ENCODE measurements at regions not wholly inside any gene's neighbourhood (a gene's known extent, or its start where the extent isn't known, plus 50 kb on each side); places are given as distances from the start of the nearest gene placed in this dataset.

- H3K79me1 ChIP-seq (ENCODE audit: insufficient read depth, low read depth, low read length, poor library complexity, severe bottlenecking), result no peaks in the 10 kb centered on the region
- no peak overlapping the region for H3K4me2 ChIP-seq (ENCODE audit: insufficient read depth, insufficient read length, low read length)
- no peaks in the 10 kb centered on the region for H4K20me1 ChIP-seq (ENCODE audit: control insufficient read depth, insufficient read depth, insufficient read length)
- no peak overlapping the region for H3K23ac ChIP-seq (ENCODE audit: insufficient read length, low read depth, low read length)
- H3K27me3 Mint-ChIP-seq (ENCODE audit: low read depth), result no peaks in the 10 kb centered on the region
- no peak for DNase-seq
- no peak overlapping the region for H3K9ac ChIP-seq (ENCODE audit: extremely low read depth, insufficient read length, low read length)
- H3K4me1 Mint-ChIP-seq, result peaks cover 0 to 3% of the 10 kb centered on the region in 2 experiments; a peak in 1 of 4 replicates
- H2BK5ac ChIP-seq (ENCODE audit: insufficient read length, low read length), result no peak overlapping the region
- H3K23me2 ChIP-seq (ENCODE audit: insufficient read length, low read depth, low read length, poor library complexity, severe bottlenecking), result no peaks in the 10 kb centered on the region
- H4K91ac ChIP-seq (ENCODE audit: insufficient read length, low read depth, low read length), result no peak overlapping the region
- H3K27ac Mint-ChIP-seq, result peak overlapping the region in 1 of 3 experiments; percentile 14; a peak in 1 of 7 replicates
- no peak overlapping the region for H2BK12ac ChIP-seq (ENCODE audit: insufficient read length, low read depth, low read length)
- H2BK15ac ChIP-seq (ENCODE audit: low read depth, low read length), result no peak overlapping the region
- no peaks in the 10 kb centered on the region for H3K27me3 ChIP-seq (ENCODE audit: insufficient read depth, low read length)
- H3K4ac ChIP-seq (ENCODE audit: low read depth, low read length), result no peak overlapping the region
- H4K8ac ChIP-seq (replicated peaks; ENCODE audit: insufficient read length, low read depth, low read length), result no peak overlapping the region
- H4K5ac ChIP-seq (ENCODE audit: insufficient read length, low read depth, low read length), result no peak overlapping the region
- no peaks in the 10 kb centered on the region for H3K9me3 Mint-ChIP-seq
- H3K9me3 ChIP-seq (ENCODE audit: control insufficient read depth, low read depth, low read length), result no peaks in the 10 kb centered on the region
- H3T11ph ChIP-seq (ENCODE audit: low read length), result no peak overlapping the region
- H3K36me3 Mint-ChIP-seq (ENCODE audit: insufficient read depth in 1 of 3, low read depth in 3 of 3), result no peaks in the 10 kb centered on the region
- WGBS (ENCODE audit: extremely low coverage, insufficient read length, low lambda C conversion rate), result no CpG with 5 or more reads among the region's 2 CpGs
- no peak overlapping the region for H3K27ac ChIP-seq (ENCODE audit: insufficient read length, low read depth, low read length)
- TF ChIP-seq CTCF (conservative IDR thresholded peaks at IDR 0.05), result no peak
- H2AK5ac ChIP-seq (ENCODE audit: insufficient read length, low read length), result no peak overlapping the region
- no peaks in the 10 kb centered on the region for H3K79me2 ChIP-seq (ENCODE audit: insufficient read depth, low read length)
- H3K56ac ChIP-seq (ENCODE audit: insufficient read length, low read depth, low read length), result no peak overlapping the region
- H3K18ac ChIP-seq (ENCODE audit: insufficient read length, low read depth, low read length), result no peak overlapping the region
- no peak overlapping the region for H3K14ac ChIP-seq (ENCODE audit: insufficient read depth, low read length)
- H3K4me1 ChIP-seq (ENCODE audit: insufficient read depth, low read length), result no peaks in the 10 kb centered on the region
- H2BK120ac ChIP-seq (ENCODE audit: low read depth, low read length, poor library complexity, severe bottlenecking), result no peak overlapping the region
- no peak overlapping the region for H2BK20ac ChIP-seq (ENCODE audit: low read depth, low read length, poor library complexity, severe bottlenecking)
- H3K4me3 Mint-ChIP-seq, result no peak overlapping the region
- H2AFZ ChIP-seq (ENCODE audit: low read length), result no peak overlapping the region
These were observed 181.8 kb upstream of the PARD3B start for GRCh38 chr2:204363513-204363912.

Data from H9 (cell line).